SK-N-SH treated with all-trans-retinoic acid at 6 μM for 48 hours (cell line): ENCODE measurements at regions not wholly inside any gene's neighbourhood (a gene's known extent, or its start where the extent isn't known, plus 50 kb on each side); places are given as distances from the start of the nearest gene placed in this dataset.

Experiments used
- CREB5 ChIP-seq: fragments of 250-450 bp; sonication (Bioruptor Pico); IDR thresholded peaks from 2 replicates; pipeline ENCODE4 v1.5.1; 2020; ENCODE audit warnings: low read depth, mild to moderate bottlenecking, moderate library complexity
- CSDC2 ChIP-seq: fragments of 250-450 bp; sonication (Bioruptor Pico); IDR thresholded peaks from 2 replicates; pipeline ENCODE4 v1.5.0; 2020; ENCODE audit warnings: mild to moderate bottlenecking, moderate library complexity
- CSRNP3 ChIP-seq: fragments of 250-450 bp; sonication (Bioruptor Pico); IDR thresholded peaks from 2 replicates; pipeline ENCODE4 v1.5.1; 2021; ENCODE audit warnings: mild to moderate bottlenecking, moderate library complexity
- ESRRG ChIP-seq: fragments of 250-450 bp; sonication (Bioruptor Pico); IDR thresholded peaks from 2 replicates; pipeline ENCODE4 v1.6.1; 2021; ENCODE audit warnings: mild to moderate bottlenecking
- OSR1 ChIP-seq: fragments of 250-450 bp; sonication (Bioruptor Pico); IDR thresholded peaks from 2 replicates; pipeline ENCODE4 v1.8.0; 2022; ENCODE audit warnings: moderate library complexity, mild to moderate bottlenecking, inconsistent platforms
- PATZ1 ChIP-seq: fragments of 250-450 bp; sonication (Bioruptor Pico); IDR thresholded peaks from 2 replicates; pipeline ENCODE4 v1.8.0; 2020; ENCODE audit warnings: mild to moderate bottlenecking, moderate library complexity, borderline replicate concordance
- PPARA ChIP-seq: fragments of 250-450 bp; sonication (Bioruptor Pico); IDR thresholded peaks from 2 replicates; pipeline ENCODE4 v1.5.0; 2020; ENCODE audit warnings: mild to moderate bottlenecking, borderline replicate concordance
- ZFP3 ChIP-seq: fragments of 250-450 bp; sonication (Bioruptor Pico); IDR thresholded peaks from 2 replicates; pipeline ENCODE4 v1.5.0; 2020; ENCODE audit warnings: mild to moderate bottlenecking, moderate library complexity
- ZFP30 ChIP-seq: fragments of 450-650 bp; formaldehyde crosslinking; IDR thresholded peaks from 2 replicates; pipeline ENCODE4 v1.5.0; 2022; ENCODE audit warnings: mild to moderate bottlenecking, moderate library complexity
- ZNF8 ChIP-seq: fragments of 450-650 bp; formaldehyde crosslinking; IDR thresholded peaks from 2 replicates; pipeline ENCODE4 v1.5.0; 2020; ENCODE audit warnings: mild to moderate bottlenecking, moderate library complexity

- TF ChIP-seq CSDC2 (CRISPR knock-in tag): no peak
- TF ChIP-seq CSRNP3 (CRISPR knock-in tag): no peak
- TF ChIP-seq ZNF8 (CRISPR knock-in tag): no peak
- TF ChIP-seq OSR1 (CRISPR knock-in tag): no peak
- no peak for TF ChIP-seq PATZ1 (CRISPR knock-in tag)
- TF ChIP-seq ESRRG (CRISPR knock-in tag): no peak
- TF ChIP-seq ZFP3 (CRISPR knock-in tag): no peak
- no peak for TF ChIP-seq ZFP30 (CRISPR knock-in tag)
- no peak for TF ChIP-seq PPARA (CRISPR knock-in tag)
- no peak for TF ChIP-seq CREB5
Observed at GRCh38 chr3:77885381-77885780, 845.5 kb downstream of the ROBO2 start.
